ENCODE measurements at regions not wholly inside any gene's neighbourhood (a gene's known extent, or its start where the extent isn't known, plus 50 kb on each side); places are given as distances from the start of the nearest gene placed in this dataset.

GRCh38 chr12:111298582-111299436 lies 70.1 kb downstream of the PHETA1 start:
- DNase-seq (ENCODE audit: low spot score), result peak; percentile 85
- Mint-ChIP-seq H3K27me3 (ENCODE audit: low read depth) (no peaks in the 10 kb centered on the region), H3K4me3 (no peak overlapping the region), H3K27ac (no peak overlapping the region), H3K4me1 (peaks cover 9% of the 10 kb centered on the region; the same call in 1 of the 2 replicates), H3K9me3 (no peaks in the 10 kb centered on the region), H3K36me3 (peaks cover 4% of the 10 kb centered on the region; the same call in 1 of the 2 replicates)
- peak; percentile 91 for ATAC-seq
- CTCF ChIA-PET, result interaction anchor here (0.5 to 5.6 kb wide), 85 partner anchors 8 to 830 kb away, joined by 3 to 188 read pairs (median 4); partner anchors contain the start of genes FAM216A and PHETA1
- POLR2A ChIA-PET, result no interaction called here
- no peak for TF ChIP-seq FOXJ3 (CRISPR knock-in tag; IDR thresholded peaks at IDR 0.05; ENCODE audit: borderline replicate concordance)
- TF ChIP-seq AFF4 (CRISPR knock-in tag; IDR thresholded peaks at IDR 0.05; ENCODE audit: borderline replicate concordance), result no peak
- TF ChIP-seq CTCF (IDR thresholded peaks at IDR 0.05), result peak; percentile 80
- no peak for TF ChIP-seq ZSCAN18 (CRISPR knock-in tag; IDR thresholded peaks at IDR 0.05)
- peak; percentile 45; the same call in 1 of the 2 replicates for TF ChIP-seq ZNF423 (CRISPR knock-in tag; IDR thresholded peaks at IDR 0.05)

- peak; percentile 51 for DNase-seq (ENCODE audit: low spot score)
- ChIA-PET POLR2A (no interaction called here), CTCF (interaction anchor here (0.5 to 5.6 kb wide), 77 partner anchors 8 to 829 kb away, joined by 3 to 188 read pairs (median 4); partner anchors contain the start of genes FAM216A and PHETA1)
- Mint-ChIP-seq H3K27ac (no peak overlapping the region), H3K4me1 (peaks cover 9% of the 10 kb centered on the region; the same call in 1 of the 2 replicates), H3K27me3 (ENCODE audit: low read depth) (no peaks in the 10 kb centered on the region), H3K9me3 (no peaks in the 10 kb centered on the region), H3K36me3 (no peaks in the 10 kb centered on the region), H3K4me3 (no peak overlapping the region)
- peak; percentile 56 for ATAC-seq
- TF ChIP-seq IRF2 (CRISPR knock-in tag; IDR thresholded peaks at IDR 0.05; ENCODE audit: borderline replicate concordance, low read depth) (no peak), ZNF423 (CRISPR knock-in tag; IDR thresholded peaks at IDR 0.05) (no peak), ERG (CRISPR knock-in tag; IDR thresholded peaks at IDR 0.05) (no peak), ZNF532 (CRISPR knock-in tag; IDR thresholded peaks at IDR 0.05; ENCODE audit: borderline replicate concordance) (no peak), E2F5 (CRISPR knock-in tag; IDR thresholded peaks at IDR 0.05) (no peak), NR3C1 (CRISPR knock-in tag; conservative IDR thresholded peaks at IDR 0.05; ENCODE audit: low read depth) (no peak), ATF2 (CRISPR knock-in tag; IDR thresholded peaks at IDR 0.05; ENCODE audit: borderline replicate concordance, low read depth) (no peak), RORB (CRISPR knock-in tag; IDR thresholded peaks at IDR 0.05) (no peak), MAX (CRISPR knock-in tag; IDR thresholded peaks at IDR 0.05) (no peak), MYBL2 (CRISPR knock-in tag; IDR thresholded peaks at IDR 0.05) (no peak), ELF4 (CRISPR knock-in tag; IDR thresholded peaks at IDR 0.05; ENCODE audit: low read depth) (no peak)
These were observed 71.0 kb downstream of the PHETA1 start for GRCh38 chr12:111297703-111298426.
